HG03378 (cell line): ENCODE measurements at regions not wholly inside any gene's neighbourhood (a gene's known extent, or its start where the extent isn't known, plus 50 kb on each side); places are given as distances from the start of the nearest gene placed in this dataset.

Source experiments
- ATAC-seq: cut with Tn5 transposase; IDR thresholded peaks from one replicate; pipeline ENCODE4 v1.9.1; 2021; ENCODE audit warnings: mild to moderate bottlenecking, moderate library complexity; ENCODE audit not compliant: unreplicated experiment

DNA sequence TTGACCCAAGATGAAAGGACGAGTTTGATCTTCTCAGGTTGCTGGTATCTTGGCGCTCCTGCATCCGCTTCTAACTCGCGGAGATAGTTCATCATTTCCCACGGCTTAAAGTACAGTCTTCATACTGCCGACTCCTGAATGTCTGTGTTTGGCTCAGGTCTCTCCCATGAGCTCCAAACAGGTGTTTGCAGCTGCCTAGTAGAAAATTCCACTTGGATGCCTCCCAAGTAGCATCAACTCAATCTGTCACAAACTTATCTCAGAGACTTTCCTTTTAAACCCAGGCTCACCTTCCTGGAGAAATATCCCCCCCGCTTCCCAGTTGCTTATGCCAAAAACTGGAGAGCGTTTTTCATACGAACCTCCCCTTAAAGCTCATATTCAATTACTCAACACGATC, 986.5 kb downstream of the TBC1D22A start:
- ATAC-seq: no peak

GRCh38 chr22:47748271-47748670, 985.8 kb downstream of the TBC1D22A start:
- ATAC-seq: no peak

GRCh38 chr22:47740109-47740805, 977.8 kb downstream of the TBC1D22A start:
- ATAC-seq: no peak

DNA sequence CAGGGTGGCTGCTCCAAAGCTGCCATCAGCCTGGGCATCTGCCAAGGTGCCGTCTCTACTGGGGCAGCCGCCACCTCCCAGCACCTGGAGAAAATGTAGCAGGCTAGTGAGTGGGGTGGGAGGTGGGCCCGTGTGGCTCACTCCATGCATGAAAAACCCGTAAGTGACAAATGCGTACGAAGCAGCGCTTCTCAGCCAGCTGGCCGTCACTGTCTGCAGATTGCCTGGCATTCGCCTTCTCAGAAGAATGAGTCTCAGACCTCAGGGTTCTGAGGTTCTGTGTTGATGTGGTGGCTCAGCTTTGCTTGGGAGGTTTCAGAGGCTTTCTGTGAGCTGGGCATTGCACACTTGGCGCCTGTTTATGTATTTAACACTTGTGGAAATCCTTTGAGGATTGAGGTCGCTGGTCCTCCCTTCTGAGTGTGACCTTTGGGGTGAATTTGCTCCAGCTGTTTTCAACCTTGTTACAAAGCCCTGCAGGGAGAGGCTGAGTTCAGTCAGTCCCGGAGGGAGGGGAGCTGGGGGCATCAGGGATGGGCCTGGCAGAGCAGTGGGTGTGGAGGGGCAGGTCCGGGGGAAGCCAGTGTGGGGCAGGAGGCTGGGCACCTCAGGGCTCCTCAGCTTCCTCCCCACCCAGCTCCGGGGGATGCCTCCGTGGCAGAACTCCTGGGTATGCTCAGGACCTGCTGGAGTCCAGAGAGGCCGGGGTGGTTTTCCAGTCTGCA, 977.0 kb downstream of the TBC1D22A start:
- ATAC-seq: no peak

GRCh38 chr22:47738472-47739013, 976.1 kb downstream of the TBC1D22A start:
- ATAC-seq: no peak

DNA sequence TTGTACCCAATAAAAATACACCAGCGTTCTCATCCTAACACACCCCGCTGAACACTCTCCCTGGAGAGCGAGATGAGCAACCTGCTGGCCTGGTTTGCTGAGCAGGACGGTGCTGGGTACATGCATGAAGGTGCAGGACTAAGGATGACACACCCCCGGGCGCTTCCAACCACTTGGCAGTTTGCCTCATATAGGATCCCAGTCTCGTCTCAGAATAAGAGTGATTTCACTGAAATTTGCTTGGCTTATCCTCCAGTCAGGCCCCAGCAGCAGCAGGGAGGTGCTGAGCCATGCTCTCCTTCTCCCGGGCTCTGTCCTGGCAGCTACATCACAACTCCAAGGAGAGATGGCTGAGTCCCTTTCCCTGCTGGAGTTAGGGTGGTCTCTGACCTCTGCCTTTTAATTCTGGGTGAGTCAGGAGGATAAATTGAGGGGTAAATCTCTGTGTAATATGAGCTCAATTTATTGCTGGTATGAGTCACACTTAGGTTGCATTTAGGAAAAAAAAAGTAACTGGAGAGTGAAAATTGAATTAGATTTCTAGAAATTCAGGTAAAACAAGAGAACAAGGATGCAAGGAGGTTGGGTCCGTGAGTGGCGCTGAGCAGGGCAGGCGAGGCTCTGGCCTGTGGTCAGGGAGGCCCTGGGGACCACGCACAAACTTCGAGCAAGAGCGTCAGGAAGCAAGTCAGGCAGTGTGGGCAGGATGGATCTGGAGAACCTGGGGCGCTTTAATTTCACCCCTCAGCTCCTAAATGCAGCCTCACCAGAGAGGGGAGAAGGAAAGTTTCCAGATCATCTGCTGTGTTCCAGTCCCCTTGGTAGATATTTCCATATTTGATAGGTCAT, 974.0 kb downstream of the TBC1D22A start:
- no peak for ATAC-seq

- ATAC-seq: no peak
These were observed 972.1 kb downstream of the TBC1D22A start for GRCh38 chr22:47734511-47734910.

DNA sequence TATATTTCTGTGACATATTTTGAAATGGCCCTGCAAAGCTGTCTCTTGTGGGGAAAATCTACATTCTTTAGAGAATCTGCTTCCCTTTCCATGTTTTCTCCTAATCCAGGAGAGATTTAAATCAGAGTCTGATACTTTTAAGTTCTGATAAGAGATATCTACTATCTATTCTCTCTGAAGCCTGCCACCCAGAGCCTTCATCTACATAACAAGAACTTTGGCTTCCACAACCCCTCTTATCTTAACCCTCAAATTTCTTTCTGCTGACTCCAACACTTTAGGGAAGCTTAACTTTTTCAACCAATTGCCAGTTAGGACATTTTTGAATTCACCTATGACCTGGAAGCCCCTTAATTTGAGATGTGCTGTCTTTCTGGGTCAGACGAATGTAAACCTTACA, 965.2 kb downstream of the TBC1D22A start:
- no peak for ATAC-seq

GRCh38 chr22:47724751-47725150, 962.3 kb downstream of the TBC1D22A start:
- ATAC-seq: no peak

GRCh38 chr22:47724030-47724429, 961.6 kb downstream of the TBC1D22A start:
- ATAC-seq: no peak

DNA sequence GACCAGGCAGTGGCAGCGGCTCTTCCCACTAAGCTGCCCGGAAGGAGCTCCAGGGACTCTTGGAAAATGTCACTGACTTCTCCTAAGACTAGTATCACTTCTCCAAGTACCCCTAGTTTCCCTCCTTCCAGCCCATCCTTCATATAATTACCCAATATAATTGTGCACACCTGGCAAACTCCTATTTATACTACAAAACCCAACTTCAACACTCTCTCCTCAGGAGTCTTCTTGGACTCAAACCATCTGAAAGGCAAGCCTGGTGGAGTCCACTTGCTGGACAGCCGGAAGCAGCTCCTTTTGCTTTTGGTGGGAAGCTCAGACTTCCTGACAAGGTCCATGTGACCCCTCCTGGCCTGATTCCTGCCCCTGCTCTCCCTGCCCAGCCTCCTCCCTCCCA, 955.9 kb downstream of the TBC1D22A start:
- ATAC-seq: no peak

- no peak for ATAC-seq
These were observed 954.6 kb downstream of the TBC1D22A start for GRCh38 chr22:47716890-47717615.

DNA sequence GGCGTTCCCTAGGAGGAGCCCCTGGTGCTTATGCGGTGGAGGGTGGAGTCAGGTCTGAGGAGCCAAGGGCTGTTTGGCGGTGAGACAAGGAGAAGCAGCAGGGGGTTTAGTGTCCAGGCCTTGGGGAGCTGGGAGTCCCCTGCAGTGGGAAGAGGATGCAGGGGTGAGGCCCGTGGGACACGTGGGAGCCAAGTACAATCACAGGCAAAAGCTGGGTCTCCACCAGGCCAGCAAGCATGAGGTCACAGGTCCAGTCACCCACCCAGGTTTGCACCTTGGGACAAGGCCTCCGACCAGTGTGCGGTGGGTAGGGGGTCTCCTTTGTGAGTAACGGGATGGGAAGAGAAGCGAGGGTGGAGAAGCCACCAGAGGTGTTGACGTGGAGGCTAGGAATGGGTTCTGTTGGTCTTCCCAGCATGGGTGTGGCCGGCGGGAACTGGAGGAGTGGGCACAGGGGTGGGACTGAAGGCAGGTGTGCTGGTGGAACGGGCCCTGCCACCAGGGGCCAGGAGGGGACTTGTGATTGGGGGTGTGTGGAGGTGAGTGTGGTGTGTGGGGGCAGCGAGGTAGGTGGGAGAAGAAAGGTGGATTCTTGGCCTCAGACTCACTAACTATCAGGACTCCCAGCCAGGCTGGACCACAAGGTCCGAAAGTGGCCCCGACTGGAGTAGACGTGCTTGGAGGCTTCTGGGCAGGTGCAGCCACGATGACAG, 953.6 kb downstream of the TBC1D22A start:
- ATAC-seq: no peak

DNA sequence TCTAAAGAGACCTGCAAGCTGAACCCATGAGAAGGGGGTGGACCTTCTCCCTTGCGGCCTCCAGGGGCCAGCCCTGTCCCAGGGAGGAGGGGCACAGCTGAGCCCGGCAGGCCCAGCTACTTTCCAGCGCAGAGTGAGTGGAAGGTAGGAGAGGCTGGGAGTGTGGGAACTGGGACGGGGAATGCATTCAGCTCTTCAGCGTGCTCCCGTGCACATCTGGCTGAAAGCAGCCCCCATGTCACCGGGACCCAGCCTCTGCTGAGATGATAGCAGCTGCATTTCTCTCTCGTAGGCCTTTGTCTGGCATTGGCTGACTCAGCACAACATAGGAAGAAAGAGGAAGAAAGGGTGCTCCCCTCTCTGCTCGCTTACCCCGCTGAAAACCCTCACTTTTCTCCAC, 951.5 kb downstream of the TBC1D22A start:
- no peak for ATAC-seq

GRCh38 chr22:47710135-47710534, 947.7 kb downstream of the TBC1D22A start:
- ATAC-seq: no peak

GRCh38 chr22:47705350-47705749, 942.9 kb downstream of the TBC1D22A start:
- no peak for ATAC-seq

DNA sequence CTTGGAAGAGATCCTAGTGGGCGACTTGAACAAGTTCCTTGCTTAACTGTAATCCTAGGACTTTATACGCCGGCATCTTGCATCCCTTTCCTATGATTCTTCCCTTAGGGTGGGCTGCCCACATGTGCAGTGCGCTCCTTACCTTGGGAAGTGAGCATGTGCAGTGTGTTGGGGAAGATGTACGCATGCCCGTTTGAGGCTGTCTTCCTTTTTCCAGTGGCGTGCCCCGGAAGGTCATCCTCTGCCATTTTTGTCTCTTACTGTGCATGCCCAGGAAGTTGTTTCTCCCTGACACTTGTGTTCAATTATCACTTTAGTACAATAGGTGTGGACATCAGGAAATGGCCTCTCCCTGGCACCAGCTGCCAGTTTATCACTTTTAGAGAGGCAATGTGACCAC, 936.5 kb downstream of the TBC1D22A start:
- no peak for ATAC-seq

- ATAC-seq: no peak
These were observed 935.4 kb downstream of the TBC1D22A start for GRCh38 chr22:47697861-47698260.

GRCh38 chr22:47696776-47697175, 934.3 kb downstream of the TBC1D22A start:
- no peak for ATAC-seq

DNA sequence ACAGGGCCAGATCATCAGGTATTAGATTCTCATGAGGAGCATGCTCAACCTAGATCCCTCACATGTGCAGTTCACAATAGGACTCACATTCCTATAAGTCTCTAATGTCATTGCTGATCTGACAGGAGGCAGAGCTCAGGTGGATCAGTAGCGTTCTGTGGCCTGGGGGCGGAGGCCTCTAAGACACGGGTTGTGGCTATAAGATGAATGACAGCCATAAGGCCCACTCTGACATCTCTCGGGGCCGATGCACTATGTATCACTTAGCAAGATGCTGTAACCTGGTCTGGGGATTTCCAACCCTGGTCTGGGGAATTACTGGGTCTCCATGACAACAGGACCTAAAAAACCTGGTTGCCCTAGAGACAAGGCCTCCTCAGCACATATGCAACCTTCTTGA, 932.7 kb downstream of the TBC1D22A start:
- no peak for ATAC-seq
